ENCODE measurements at regions not wholly inside any gene's neighbourhood (a gene's known extent, or its start where the extent isn't known, plus 50 kb on each side); places are given as distances from the start of the nearest gene placed in this dataset.
"Not testable (repeated sequence)": the region's sequence is repeated elsewhere in the genome, so short reads cannot be mapped to it uniquely, and the experiment has no call there.

GRCh38 chr1:146536028-146536427, 307.2 kb upstream of the NOTCH2NLA start:
- intact Hi-C loops (cut with DNase I; ENCODE audit: low total_unique reads); H3K4me1 ChIP-seq; H3K36me3 ChIP-seq; H3K27ac ChIP-seq; DNase-seq; H3K27me3 ChIP-seq; H3K9me3 ChIP-seq; H3K4me3 ChIP-seq: not testable (repeated sequence)

- intact Hi-C loops (cut with DNase I; ENCODE audit: low total_unique reads); DNase-seq; H3K4me3 ChIP-seq; H3K27me3 ChIP-seq; H3K9me3 ChIP-seq; H3K36me3 ChIP-seq; H3K4me1 ChIP-seq; H3K27ac ChIP-seq: not testable (repeated sequence)
Observed at GRCh38 chr1:146535575-146535974, 306.8 kb upstream of the NOTCH2NLA start.

GRCh38 chr1:146530958-146531357, 302.1 kb upstream of the NOTCH2NLA start:
- intact Hi-C loops (cut with DNase I; ENCODE audit: low total_unique reads); H3K36me3 ChIP-seq; DNase-seq; H3K27ac ChIP-seq; H3K4me3 ChIP-seq; H3K4me1 ChIP-seq; H3K27me3 ChIP-seq; H3K9me3 ChIP-seq: not testable (repeated sequence)

GRCh38 chr1:146522812-146523211, 294.0 kb upstream of the NOTCH2NLA start:
- H3K27ac ChIP-seq; H3K4me1 ChIP-seq; DNase-seq; intact Hi-C loops (cut with DNase I; ENCODE audit: low total_unique reads); H3K36me3 ChIP-seq; H3K4me3 ChIP-seq; H3K9me3 ChIP-seq; H3K27me3 ChIP-seq: not testable (repeated sequence)

GRCh38 chr1:146522345-146522744, 293.5 kb upstream of the NOTCH2NLA start:
- H3K27ac ChIP-seq; H3K27me3 ChIP-seq; H3K4me3 ChIP-seq; intact Hi-C loops (cut with DNase I; ENCODE audit: low total_unique reads); H3K9me3 ChIP-seq; H3K4me1 ChIP-seq; H3K36me3 ChIP-seq; DNase-seq: not testable (repeated sequence)

- intact Hi-C loops (cut with DNase I; ENCODE audit: low total_unique reads); H3K4me1 ChIP-seq; H3K4me3 ChIP-seq; H3K27ac ChIP-seq; H3K9me3 ChIP-seq; H3K36me3 ChIP-seq; DNase-seq; H3K27me3 ChIP-seq: not testable (repeated sequence)
Observed at GRCh38 chr1:146521804-146522203, 293.0 kb upstream of the NOTCH2NLA start.

GRCh38 chr1:146513754-146514153, 284.9 kb upstream of the NOTCH2NLA start:
- H3K36me3 ChIP-seq; H3K4me3 ChIP-seq; H3K4me1 ChIP-seq; H3K9me3 ChIP-seq; intact Hi-C loops (cut with DNase I; ENCODE audit: low total_unique reads); DNase-seq; H3K27ac ChIP-seq; H3K27me3 ChIP-seq: not testable (repeated sequence)

GRCh38 chr1:146511047-146511777, 282.4 kb upstream of the NOTCH2NLA start:
- H3K4me3 ChIP-seq; H3K36me3 ChIP-seq; H3K27ac ChIP-seq; H3K4me1 ChIP-seq; DNase-seq; H3K27me3 ChIP-seq; H3K9me3 ChIP-seq; intact Hi-C loops (cut with DNase I; ENCODE audit: low total_unique reads): not testable (repeated sequence)

GRCh38 chr1:146510248-146510983, 281.6 kb upstream of the NOTCH2NLA start:
- H3K4me1 ChIP-seq; DNase-seq; H3K27ac ChIP-seq; H3K9me3 ChIP-seq; H3K27me3 ChIP-seq; H3K4me3 ChIP-seq; H3K36me3 ChIP-seq; intact Hi-C loops (cut with DNase I; ENCODE audit: low total_unique reads): not testable (repeated sequence)

- H3K9me3 ChIP-seq; intact Hi-C loops (cut with DNase I; ENCODE audit: low total_unique reads); H3K36me3 ChIP-seq; H3K4me1 ChIP-seq; H3K27me3 ChIP-seq; H3K27ac ChIP-seq; H3K4me3 ChIP-seq; DNase-seq: not testable (repeated sequence)
Observed at GRCh38 chr1:146504121-146504520, 275.3 kb upstream of the NOTCH2NLA start.

- H3K36me3 ChIP-seq; H3K4me1 ChIP-seq; intact Hi-C loops (cut with DNase I; ENCODE audit: low total_unique reads); DNase-seq; H3K9me3 ChIP-seq; H3K27ac ChIP-seq; H3K27me3 ChIP-seq: not testable (repeated sequence)
- peak overlapping the region; percentile 52 to 54 for H3K4me3 ChIP-seq
Observed at GRCh38 chr1:146487555-146487954, 258.7 kb upstream of the NOTCH2NLA start.

GRCh38 chr1:146487155-146487554, 258.3 kb upstream of the NOTCH2NLA start:
- intact Hi-C loops (cut with DNase I; ENCODE audit: low total_unique reads); H3K4me1 ChIP-seq; DNase-seq; H3K27me3 ChIP-seq; H3K9me3 ChIP-seq; H3K36me3 ChIP-seq: not testable (repeated sequence)
- Histone ChIP-seq H3K27ac (peak overlapping the region in 1 of 2 donors; percentile 63), H3K4me3 (peak overlapping the region; percentile 52 to 54)

- H3K27ac ChIP-seq: peak overlapping the region; percentile 54 to 63
- H3K4me3 ChIP-seq: peak overlapping the region; percentile 52 to 54
Observed at GRCh38 chr1:146486300-146487014, 257.6 kb upstream of the NOTCH2NLA start.

GRCh38 chr1:146484195-146484594, 255.4 kb upstream of the NOTCH2NLA start:
- H3K4me1 ChIP-seq; intact Hi-C loops (cut with DNase I; ENCODE audit: low total_unique reads); H3K27me3 ChIP-seq; H3K36me3 ChIP-seq; DNase-seq; H3K9me3 ChIP-seq; H3K27ac ChIP-seq; H3K4me3 ChIP-seq: not testable (repeated sequence)

More at GRCh38 chr1:146486300-146487014, 257.6 kb upstream of the NOTCH2NLA start:
- H3K27me3 ChIP-seq; H3K4me1 ChIP-seq; H3K9me3 ChIP-seq; H3K36me3 ChIP-seq; intact Hi-C loops (cut with DNase I; ENCODE audit: low total_unique reads): not testable (repeated sequence)
- DNase-seq: peak in 1 of 2 donors; percentile 66
